Limb (tissue), 2 donors: ENCODE measurements at regions not wholly inside any gene's neighbourhood (a gene's known extent, or its start where the extent isn't known, plus 50 kb on each side); places are given as distances from the start of the nearest gene placed in this dataset.
"Not testable (repeated sequence)": the region's sequence is repeated elsewhere in the genome, so short reads cannot be mapped to it uniquely, and the experiment has no call there.

Experiments used
- DNase-seq, 2 donors: peaks; one replicate each; pipeline ENCODE4 v3.0.0-alpha.2; 2016; ENCODE audit errors: extremely low spot score in 2 of 2

DNA sequence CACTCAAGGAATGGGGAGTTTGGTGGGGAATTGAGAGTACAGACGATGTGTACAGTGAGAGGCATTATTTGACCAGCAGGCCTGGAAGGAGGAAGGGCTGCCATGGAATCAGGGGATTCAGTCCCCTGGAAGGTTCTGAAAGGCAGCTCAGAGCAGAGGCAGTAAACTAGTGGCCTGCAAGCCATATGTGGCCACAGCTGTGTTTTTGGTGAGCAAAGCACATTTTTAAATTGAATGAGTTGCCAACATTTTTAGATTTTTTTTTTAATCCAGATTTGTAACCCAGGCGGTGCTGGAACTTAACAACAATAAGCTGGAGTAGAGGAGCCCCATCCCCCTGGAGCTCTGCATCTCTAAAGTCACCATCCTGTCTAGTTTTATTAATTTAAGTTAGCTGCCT is 95.3 kb upstream of the IPO5 start:
- no peak for DNase-seq

DNA sequence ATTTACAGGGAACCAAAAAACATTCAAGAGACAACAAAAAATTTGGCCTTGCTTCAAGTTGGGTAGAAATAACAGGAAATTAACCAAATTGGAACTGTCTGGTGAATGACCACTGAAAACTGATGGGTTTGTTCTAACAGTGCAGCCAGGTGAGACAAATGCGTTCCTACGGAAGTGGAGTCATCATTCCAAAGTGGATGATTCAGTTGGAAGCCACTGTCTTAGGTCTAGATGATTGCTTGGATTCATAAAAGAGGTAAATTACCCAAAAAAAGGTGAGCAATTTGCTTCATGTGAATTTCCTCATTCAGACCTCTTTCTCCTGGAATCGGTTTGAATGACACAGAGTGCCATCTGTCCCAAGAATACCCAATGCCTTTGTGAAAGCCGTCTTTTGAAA is 87.1 kb upstream of the IPO5 start:
- no peak for DNase-seq

DNA sequence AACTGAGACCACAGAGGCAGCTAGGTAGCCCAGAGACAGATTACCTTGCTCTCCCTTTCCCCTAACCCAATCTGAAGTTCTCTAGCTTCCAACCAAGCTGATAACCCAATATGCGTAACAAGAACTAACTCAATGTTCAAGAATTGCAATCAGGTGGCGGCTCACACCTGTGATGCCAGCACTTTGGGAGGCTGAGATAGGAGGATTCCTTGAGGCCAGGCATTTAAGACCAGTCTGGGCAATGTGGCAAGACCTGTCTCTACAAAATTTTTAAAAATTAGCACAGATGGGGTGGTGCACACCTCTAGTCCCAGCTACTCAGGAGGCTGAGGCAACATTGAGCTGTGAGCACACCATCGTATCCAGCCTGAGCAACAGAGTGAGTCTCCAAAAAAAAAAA is 86.7 kb upstream of the IPO5 start:
- DNase-seq, result no peak

DNA sequence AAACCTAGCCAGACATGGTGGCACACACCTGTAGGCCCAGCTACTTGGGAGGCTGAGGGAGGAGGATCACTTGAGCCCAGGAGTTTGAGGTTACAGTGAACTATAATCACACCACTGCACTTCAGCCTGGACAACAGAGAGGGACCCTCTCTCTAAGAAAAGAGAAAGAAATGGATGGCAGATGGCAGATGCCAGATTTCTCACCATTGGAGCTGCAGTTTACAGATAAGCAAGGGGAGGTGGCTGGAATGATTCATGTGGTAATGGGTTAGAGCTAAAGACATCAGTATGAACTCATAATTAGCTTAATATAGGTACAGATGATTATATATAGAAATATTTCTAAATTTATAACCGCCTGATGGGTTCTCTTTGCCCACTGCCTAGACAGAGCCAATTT is 80.1 kb upstream of the IPO5 start:
- DNase-seq, result no peak

DNA sequence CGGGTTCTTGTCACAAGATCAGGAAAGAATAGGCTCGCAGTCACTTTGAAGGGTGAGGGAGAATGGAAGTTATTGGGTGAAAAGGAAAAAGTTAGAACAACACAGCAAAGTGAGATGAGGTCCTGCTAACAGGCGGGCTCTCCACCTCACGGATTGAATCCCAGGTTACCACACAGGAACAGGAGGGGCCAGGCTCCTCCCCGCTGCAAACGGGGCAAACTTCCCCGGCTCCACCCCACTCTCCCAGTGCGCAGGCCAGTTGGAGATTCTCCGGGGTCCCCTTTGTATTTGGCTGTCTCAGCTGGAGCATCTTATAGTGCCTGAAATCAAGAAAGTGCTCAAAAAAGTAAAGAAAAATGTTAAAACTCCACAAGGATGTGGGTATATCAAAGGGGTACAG is 78.3 kb upstream of the IPO5 start:
- DNase-seq, result no peak

DNA sequence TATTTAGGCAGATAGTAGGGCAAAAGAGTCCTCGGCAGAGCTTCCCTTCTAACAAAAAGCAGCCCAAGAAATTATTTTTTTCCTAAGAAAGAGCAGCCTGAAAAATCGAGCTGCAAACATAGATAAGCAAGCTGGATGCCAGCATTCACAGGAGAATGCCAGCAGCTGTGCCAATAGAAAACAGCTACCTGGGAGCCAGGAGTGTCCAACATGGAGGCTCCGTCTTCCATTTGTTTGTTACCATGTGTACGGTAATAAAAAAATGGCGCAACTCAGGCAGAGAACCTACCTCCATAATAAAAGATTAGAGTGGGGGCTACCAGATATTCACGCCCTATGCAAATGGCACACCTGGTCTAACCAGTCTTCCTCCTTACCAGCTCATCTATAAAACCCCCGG is 77.6 kb upstream of the IPO5 start:
- no peak for DNase-seq

DNA sequence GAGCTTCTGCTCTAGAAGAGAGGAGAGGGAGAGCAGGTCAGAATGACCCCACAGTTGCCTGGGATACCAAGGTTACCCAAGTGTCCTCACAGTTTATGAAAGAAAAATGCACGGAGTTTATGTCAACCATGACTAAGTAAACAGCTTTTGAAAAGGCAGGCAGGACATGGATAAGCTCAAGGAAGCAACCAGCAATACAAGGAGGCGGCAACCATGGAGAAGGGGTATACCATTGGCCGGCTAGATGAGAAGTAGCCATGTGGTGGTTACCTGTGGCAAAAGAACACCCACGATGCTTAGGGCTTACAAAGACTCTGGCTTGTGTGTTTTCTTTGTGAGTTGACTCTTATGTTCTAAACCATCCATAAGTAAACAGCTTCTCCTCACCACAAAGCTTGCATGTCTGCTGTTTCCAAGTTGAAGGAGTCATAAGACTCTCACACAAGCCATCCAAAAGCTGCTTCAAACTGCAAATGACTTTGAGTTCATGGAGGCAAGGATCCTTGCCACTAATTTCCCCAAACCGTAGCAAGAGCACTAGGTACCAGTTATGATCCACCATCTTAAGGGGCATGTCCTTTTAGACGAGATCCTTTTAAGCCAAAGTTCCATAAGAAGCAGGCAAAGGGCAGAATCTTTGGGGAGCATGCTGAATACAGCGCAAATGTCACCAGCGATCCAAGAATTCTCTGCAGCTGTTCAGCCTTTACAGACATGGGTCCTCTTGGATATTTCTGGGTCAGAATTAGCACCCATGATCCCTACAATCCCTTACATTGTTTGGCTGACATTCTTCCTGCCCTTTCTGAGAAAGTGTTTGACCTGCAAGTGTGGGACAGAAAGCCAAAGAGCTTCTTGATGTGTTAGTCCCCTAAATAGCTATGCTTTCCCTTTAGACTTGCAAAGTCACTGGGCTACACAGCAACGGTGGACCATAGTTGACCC is 74.8 kb upstream of the IPO5 start:
- DNase-seq, result no peak

DNA sequence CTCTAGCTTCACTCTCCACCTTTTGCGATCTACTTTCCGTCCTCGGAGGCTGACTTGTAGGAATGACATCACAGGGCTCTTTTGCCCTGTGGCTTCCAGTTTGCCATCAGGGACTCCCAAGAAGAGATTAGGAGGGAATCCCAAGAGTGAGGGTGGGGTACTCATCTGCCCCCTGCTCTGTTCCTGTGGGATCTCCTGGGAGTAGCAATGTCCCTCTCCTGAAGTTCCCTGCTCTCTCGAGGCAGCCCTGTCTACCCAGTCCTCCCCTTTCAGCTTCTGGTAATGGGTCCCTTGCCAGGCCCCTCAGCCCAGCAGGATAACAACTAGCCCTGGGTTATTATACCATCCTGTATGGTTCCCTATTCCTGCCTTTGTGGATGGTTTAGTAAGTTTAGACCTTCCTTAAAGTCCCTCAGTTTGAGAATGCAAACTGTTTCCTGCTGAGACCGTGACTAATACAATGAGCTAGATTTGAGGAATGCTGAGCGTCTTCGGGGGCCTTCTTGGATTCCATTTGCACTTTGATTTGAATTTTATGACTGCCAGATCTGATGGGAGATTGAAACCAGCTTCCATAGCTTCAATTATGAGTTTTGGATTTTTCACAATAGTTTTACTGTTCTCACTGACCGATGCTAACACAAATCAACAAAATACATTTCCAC is 73.7 kb upstream of the IPO5 start:
- peak in 1 of 2 donors; percentile 61 for DNase-seq

DNA sequence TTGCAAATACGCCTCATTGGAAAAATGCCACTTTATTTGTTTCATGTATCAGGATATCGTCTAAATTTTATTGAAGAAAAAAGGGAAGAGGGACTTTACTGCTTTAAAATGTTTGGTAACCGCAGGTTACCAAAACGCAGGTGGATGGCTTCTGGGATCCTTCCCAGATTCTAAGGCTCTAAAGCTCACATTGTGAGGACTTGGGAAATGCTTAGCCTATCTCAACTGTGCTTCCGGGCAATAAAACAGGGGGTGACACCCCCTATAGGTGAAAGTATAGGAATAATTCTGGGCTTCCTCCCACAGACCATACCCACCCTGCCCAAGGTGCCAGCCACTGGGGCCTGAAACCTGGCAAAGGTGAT is 73.2 kb upstream of the IPO5 start:
- no peak for DNase-seq

DNA sequence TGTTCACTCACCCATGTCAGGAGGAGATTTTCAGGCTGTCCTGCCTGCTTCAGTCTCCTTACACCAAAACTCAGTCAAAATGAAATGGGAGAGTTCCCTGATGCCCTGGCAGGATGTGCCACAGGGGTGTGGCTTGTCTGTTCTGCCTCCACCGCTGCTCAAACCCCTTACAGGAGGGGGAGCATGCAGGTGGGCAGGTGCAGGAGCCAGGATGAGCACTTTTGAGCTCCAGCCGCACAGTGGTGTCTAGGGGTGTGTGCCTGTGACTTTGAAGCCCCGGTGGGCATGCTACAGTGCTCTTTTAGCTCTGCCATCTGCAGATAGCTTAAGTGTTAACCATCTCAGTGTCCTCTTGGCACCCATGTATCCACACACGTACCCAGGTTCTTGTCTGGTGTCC is 71.9 kb upstream of the IPO5 start:
- no peak for DNase-seq

DNA sequence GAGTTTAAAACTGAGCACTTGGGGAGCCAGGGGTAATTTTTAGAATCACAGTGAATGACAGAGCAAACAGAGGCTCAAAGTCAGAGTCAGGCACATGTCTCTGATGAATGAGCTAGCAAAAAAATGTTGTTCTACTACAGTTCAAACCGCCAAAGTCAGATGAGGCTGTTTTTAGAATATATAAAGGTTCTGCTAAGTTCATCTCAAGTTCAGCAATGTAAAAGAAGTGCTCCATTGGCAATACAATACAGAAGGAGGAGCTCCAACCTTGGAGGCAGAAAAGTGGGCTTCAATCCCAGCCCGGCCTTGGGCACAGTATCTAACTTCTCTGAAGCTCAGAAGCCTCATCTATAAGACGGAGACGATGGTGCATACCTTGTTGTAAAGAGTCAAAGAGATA is 70.1 kb upstream of the IPO5 start:
- DNase-seq, result peak in 1 of 2 donors; percentile 66

DNA sequence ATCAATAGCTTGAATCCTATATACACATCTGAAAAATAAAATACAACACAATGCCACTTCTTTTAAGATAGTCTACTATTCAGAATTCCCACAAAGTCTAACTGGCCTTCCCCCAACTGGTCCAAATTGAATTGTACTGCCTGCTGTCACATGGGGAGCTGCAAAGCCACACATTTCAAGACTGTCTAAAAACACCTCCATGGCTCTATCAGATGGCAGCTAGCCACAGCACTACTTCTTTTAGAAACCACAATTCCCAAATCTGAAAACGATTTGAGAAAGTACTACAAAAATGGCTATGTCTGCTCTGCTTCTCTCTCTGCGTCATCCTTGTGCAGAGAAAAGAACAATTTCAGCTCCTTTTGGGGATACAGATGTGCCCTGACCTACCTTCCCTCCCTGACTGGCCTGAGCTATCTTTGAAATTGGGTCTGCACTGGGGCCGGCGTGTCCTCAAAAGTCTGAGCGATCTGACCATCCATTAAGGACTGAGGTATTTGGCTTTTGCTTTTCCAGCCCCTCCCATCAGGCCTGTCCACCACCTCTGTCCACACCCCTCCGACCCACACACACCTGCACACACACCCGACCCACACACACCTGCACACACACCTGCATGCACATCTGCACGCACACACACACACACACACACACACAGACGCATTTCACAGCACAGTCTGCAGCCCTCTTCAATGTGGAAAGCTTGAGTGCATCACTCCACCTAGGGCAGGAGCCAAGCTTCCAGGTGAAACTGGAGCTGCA is 68.6 kb upstream of the IPO5 start:
- no peak for DNase-seq

DNA sequence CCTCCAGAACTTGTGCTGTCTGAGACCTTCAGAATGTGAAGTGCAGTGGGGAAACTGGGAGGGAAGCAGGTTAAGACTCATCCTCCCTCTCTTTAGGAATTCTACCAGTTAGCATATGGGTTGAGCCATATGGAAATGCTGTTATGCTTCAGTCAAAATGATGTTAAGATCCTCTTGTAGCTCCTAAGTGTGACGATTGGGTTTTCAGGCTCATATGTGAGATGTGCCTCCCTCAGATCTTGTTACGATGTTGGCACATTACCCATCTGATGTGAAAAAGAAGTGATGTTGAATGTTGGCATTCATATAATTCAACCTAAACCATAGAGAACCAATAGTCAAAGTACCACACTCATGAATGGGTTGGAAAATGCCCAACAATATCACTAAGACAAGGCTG is 67.8 kb upstream of the IPO5 start:
- DNase-seq, result no peak

DNA sequence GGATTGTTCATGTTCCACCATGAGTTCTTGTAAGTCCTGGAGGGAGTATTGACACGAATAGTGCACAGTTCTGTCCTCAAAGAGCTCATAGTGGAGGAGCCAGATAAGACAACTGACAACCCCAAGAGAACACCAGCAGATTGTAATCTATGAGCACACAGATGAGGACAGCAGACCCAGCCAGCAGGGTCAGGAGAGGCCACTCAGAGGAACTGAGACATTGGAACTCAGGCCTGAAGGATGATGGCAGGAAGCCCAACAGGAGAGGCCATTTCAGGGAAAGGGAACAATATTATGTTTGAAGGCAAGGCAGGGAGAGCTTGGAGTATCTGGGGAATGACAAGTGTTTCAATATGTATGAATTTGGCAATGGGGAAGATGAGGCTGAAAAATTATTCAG is 63.7 kb upstream of the IPO5 start:
- DNase-seq, result peak in 1 of 2 donors; percentile 35

DNA sequence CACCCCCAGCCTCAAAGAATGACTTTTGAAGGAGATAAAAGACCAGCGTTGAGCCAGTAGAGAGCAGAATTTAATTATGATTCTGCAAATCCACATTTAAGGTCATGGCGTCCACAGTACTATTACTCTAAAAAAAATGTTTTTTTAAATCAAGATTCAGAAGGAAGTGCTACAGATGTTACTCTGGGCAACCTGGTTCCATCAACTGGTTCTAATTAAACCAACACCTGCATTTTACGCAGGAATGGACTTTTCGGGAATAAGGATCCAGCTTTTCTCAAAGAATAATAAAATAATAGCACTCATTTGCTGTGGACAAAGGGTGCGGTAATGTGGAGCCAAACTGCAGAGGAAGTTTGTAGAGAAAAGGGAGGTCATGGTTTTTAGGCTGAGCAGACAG is 62.9 kb upstream of the IPO5 start:
- DNase-seq, result no peak

DNA sequence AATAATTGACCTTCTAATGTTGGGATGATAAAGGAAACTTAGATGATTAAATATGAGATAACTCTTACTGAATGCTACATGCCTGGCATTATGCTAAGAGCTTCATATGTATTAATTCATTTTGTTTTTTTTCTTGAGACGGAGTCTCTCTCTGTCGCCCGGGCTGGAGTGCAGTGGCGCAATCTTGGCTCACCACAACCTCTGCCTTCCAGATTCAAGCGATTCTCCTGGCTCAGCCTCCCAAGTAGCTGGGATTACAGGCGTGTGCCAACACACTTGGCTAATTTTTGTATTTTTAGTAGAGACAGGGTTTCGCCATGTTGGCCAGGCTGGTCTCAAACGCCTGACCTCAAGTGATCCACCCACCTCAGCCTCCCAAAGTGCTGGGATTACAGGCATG is 61.5 kb upstream of the IPO5 start:
- DNase-seq, result not testable (repeated sequence)

DNA sequence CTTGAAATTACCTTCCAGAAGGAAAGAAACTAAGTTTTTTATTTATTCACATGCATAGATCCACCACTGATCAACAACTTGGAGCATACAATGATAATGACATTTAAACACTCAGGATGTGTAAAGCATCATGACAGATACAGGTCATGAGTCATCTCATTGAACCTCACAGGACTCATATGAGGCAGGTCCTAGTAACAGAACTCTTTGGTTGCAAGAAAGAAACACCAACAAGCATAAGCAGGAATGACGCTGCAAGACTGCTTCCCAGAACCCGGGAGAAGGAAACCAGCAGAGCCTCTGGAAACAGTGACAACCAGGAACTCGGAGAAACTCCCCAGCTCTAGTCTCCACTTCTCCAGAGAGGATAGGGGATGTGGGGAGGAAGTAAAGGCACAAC is 60.8 kb upstream of the IPO5 start:
- DNase-seq, result no peak

DNA sequence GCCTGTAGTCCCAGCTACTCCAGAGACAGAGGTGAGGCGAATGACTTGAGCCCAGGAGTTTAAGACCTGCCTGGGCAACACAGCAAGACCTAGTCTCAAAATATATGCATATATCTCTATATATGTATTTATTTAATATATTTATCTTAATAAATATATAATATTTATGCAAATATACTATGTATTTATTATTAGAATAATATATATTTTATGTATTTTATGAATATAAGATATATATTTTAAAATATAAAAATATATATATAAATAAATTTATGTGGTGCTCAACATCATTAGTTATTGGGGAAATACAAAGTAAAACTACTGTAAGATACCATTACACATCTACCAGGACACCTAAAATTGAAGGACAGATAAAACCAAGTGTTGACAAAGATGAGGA is 58.1 kb upstream of the IPO5 start:
- no peak for DNase-seq

DNA sequence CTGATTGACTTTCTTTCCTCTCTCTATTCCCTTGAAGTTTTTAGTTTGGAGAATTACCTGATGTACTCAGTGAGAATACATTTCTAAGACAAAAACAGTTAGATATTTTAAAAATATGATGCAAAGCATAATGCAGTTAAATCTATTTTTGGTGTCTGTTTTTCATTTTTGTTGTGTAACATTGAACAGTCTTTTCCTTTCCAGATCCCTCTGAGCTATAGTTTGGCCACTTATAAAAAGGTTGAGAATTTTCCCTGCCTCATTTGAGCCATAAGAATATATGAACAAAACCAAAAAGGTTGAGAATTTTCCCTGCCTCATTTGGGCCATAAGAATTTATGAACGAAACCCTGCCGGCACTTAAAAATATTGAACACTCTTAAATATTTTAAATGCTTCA is 57.0 kb upstream of the IPO5 start:
- no peak for DNase-seq

DNA sequence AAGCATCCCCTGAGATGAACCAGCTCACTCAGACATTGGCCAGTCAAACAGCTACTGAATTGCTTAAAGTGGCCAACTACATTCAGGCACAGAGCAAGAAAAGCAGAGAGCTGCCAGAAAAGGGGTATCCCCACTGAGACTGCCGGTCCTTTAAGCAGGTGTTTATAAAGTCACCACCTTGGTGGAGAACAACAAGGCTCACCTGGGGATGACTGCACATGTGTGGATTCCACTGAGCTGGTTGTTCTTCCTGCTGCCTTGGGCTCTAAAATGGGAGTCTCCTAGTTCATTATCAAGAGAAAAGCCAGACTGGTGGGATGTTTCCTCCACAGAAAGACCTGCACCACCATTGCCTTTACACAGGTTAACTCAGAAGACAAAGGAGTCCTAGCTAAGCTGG is 51.8 kb upstream of the IPO5 start:
- DNase-seq, result no peak
